GM18907 (cell line): ENCODE measurements at regions not wholly inside any gene's neighbourhood (a gene's known extent, or its start where the extent isn't known, plus 50 kb on each side); places are given as distances from the start of the nearest gene placed in this dataset.

Experiments
- ATAC-seq: cut with Tn5 transposase; IDR thresholded peaks from one replicate; pipeline ENCODE4 v1.9.1; 2021; ENCODE audit warnings: mild to moderate bottlenecking, moderate library complexity; ENCODE audit not compliant: unreplicated experiment

- ATAC-seq: no peak
These were observed 134.1 kb downstream of the SOX9 start for GRCh38 chr17:72254808-72255449.

GRCh38 chr17:72255481-72255880 is 134.7 kb downstream of the SOX9 start:
- ATAC-seq: no peak

GRCh38 chr17:72258711-72259110 is 137.9 kb downstream of the SOX9 start:
- ATAC-seq: no peak

GRCh38 chr17:72259922-72260321 is 139.1 kb downstream of the SOX9 start:
- ATAC-seq: no peak

GRCh38 chr17:72262766-72263165 is 141.9 kb downstream of the SOX9 start:
- ATAC-seq: no peak

GRCh38 chr17:72264682-72265405 is 144.0 kb downstream of the SOX9 start:
- peak; percentile 46 for ATAC-seq

GRCh38 chr17:72266112-72266775 is 145.4 kb downstream of the SOX9 start:
- no peak for ATAC-seq

GRCh38 chr17:72267601-72268000 is 146.8 kb downstream of the SOX9 start:
- ATAC-seq: no peak

GRCh38 chr17:72268431-72268830 is 147.6 kb downstream of the SOX9 start:
- no peak for ATAC-seq

- no peak for ATAC-seq
These were observed 149.6 kb downstream of the SOX9 start for GRCh38 chr17:72270273-72270924.

GRCh38 chr17:72271603-72272002 is 150.8 kb downstream of the SOX9 start:
- no peak for ATAC-seq

- ATAC-seq: no peak
These were observed 152.7 kb downstream of the SOX9 start for GRCh38 chr17:72273289-72274056.

GRCh38 chr17:72274614-72275013 is 153.8 kb downstream of the SOX9 start:
- no peak for ATAC-seq

- no peak for ATAC-seq
These were observed 160.1 kb downstream of the SOX9 start for GRCh38 chr17:72280881-72281280.

- ATAC-seq: no peak
These were observed 161.7 kb downstream of the SOX9 start for GRCh38 chr17:72282439-72283029.

- no peak for ATAC-seq
These were observed 164.0 kb downstream of the SOX9 start for GRCh38 chr17:72284806-72285205.

- ATAC-seq: no peak
These were observed 166.8 kb downstream of the SOX9 start for GRCh38 chr17:72287586-72287985.

GRCh38 chr17:72294487-72294893 is 173.7 kb downstream of the SOX9 start:
- no peak for ATAC-seq

- ATAC-seq: no peak
These were observed 175.1 kb downstream of the SOX9 start for GRCh38 chr17:72295916-72296315.

GRCh38 chr17:72296456-72296855 is 175.6 kb downstream of the SOX9 start:
- ATAC-seq: no peak
